ENCODE measurements at regions not wholly inside any gene's neighbourhood (a gene's known extent, or its start where the extent isn't known, plus 50 kb on each side); places are given as distances from the start of the nearest gene placed in this dataset.
"Not testable (repeated sequence)": the region's sequence is repeated elsewhere in the genome, so short reads cannot be mapped to it uniquely, and the experiment has no call there.

GRCh38 chr6:86042214-86042613, 399.5 kb upstream of the SYNCRIP start:
- no peaks in the 10 kb centered on the region for H3K27me3 ChIP-seq
- intact Hi-C loops (cut with DNase I) = no loop called here
- peaks cover 0 to 10% (median 0%) of the 10 kb centered on the region in 4 donors for H3K4me1 ChIP-seq
- TF ChIP-seq CTCF (IDR thresholded peaks at IDR 0.05) = no peak
- TF ChIP-seq POLR2A (IDR thresholded peaks at IDR 0.05) = no peak
- no peak overlapping the region for H3K27ac ChIP-seq
- no peaks in the 10 kb centered on the region for H3K36me3 ChIP-seq
- ATAC-seq = peak in 3 of 4 donors; percentile 35 to 62 (median 53)
- no peaks in the 10 kb centered on the region for H3K9me3 ChIP-seq
- DNase-seq = no peak
- H3K4me3 ChIP-seq = no peak overlapping the region

GRCh38 chr6:86031713-86032112, 389.0 kb upstream of the SYNCRIP start:
- WGBS (ENCODE audit: insufficient coverage, low coverage, low lambda C conversion rate, missing lambda C conversion rate) = 21% methylated on average over 2 of the region's 2 CpGs
- intact Hi-C loops (cut with DNase I) = no loop called here
- DNase-seq = peak in 1 of 3 donors; percentile 72
- peak overlapping the region in 2 of 3 donors; percentile 45 to 65 for H3K27ac ChIP-seq
- H3K9me3 ChIP-seq = no peaks in the 10 kb centered on the region
- H3K27me3 ChIP-seq = no peaks in the 10 kb centered on the region
- H3K36me3 ChIP-seq = no peaks in the 10 kb centered on the region
- TF ChIP-seq POLR2A (IDR thresholded peaks at IDR 0.05) (no peak), CTCF (IDR thresholded peaks at IDR 0.05) (no peak)
- peak; percentile 85 to 94 (median 86) for ATAC-seq
- H3K4me1 ChIP-seq = peaks cover 0 to 19% (median 6%) of the 10 kb centered on the region in 4 donors
- H3K4me3 ChIP-seq = no peak overlapping the region

- no peaks in the 10 kb centered on the region for H3K36me3 ChIP-seq
- peak overlapping the region in 2 of 3 donors; percentile 45 to 65 for H3K27ac ChIP-seq
- peaks cover 0 to 19% (median 6%) of the 10 kb centered on the region in 4 donors for H3K4me1 ChIP-seq
- H3K4me3 ChIP-seq = no peak overlapping the region
- no peaks in the 10 kb centered on the region for H3K9me3 ChIP-seq
- WGBS (ENCODE audit: insufficient coverage, low coverage, low lambda C conversion rate, missing lambda C conversion rate) = 13% methylated on average over 3 of the region's 3 CpGs
- H3K27me3 ChIP-seq = no peaks in the 10 kb centered on the region
- DNase-seq = no peak
- intact Hi-C loops (cut with DNase I) = no loop called here
- TF ChIP-seq CTCF (IDR thresholded peaks at IDR 0.05) = no peak
- TF ChIP-seq POLR2A (IDR thresholded peaks at IDR 0.05) = no peak
- peak; percentile 76 to 95 (median 90) for ATAC-seq
Measured at GRCh38 chr6:86030875-86031274, 388.2 kb upstream of the SYNCRIP start.

GRCh38 chr6:86028776-86029175, 386.1 kb upstream of the SYNCRIP start:
- DNase-seq = no peak
- no peaks in the 10 kb centered on the region for H3K27me3 ChIP-seq
- intact Hi-C loops (cut with DNase I) = no loop called here
- H3K4me3 ChIP-seq = no peak overlapping the region
- ATAC-seq = no peak
- no peak overlapping the region for H3K27ac ChIP-seq
- no peak for TF ChIP-seq CTCF (IDR thresholded peaks at IDR 0.05)
- no peak for TF ChIP-seq POLR2A (IDR thresholded peaks at IDR 0.05)
- H3K36me3 ChIP-seq = no peaks in the 10 kb centered on the region
- no peaks in the 10 kb centered on the region for H3K9me3 ChIP-seq
- H3K4me1 ChIP-seq = peaks cover 0 to 19% (median 6%) of the 10 kb centered on the region in 4 donors

- H3K36me3 ChIP-seq; H3K4me3 ChIP-seq; intact Hi-C loops (cut with DNase I); H3K27ac ChIP-seq; DNase-seq; H3K27me3 ChIP-seq; H3K9me3 ChIP-seq; ATAC-seq: not testable (repeated sequence)
- H3K4me1 ChIP-seq = peaks cover 0 to 17% (median 6%) of the 10 kb centered on the region in 4 donors
- 0% methylated on average over 1 of the region's 10 CpGs for WGBS (ENCODE audit: insufficient coverage, low coverage, low lambda C conversion rate, missing lambda C conversion rate)
Measured at GRCh38 chr6:86026890-86027289, 384.2 kb upstream of the SYNCRIP start.

Data from right lobe of liver (tissue), 6 donors.